ENCODE measurements at regions not wholly inside any gene's neighbourhood (a gene's known extent, or its start where the extent isn't known, plus 50 kb on each side); places are given as distances from the start of the nearest gene placed in this dataset.

DNA sequence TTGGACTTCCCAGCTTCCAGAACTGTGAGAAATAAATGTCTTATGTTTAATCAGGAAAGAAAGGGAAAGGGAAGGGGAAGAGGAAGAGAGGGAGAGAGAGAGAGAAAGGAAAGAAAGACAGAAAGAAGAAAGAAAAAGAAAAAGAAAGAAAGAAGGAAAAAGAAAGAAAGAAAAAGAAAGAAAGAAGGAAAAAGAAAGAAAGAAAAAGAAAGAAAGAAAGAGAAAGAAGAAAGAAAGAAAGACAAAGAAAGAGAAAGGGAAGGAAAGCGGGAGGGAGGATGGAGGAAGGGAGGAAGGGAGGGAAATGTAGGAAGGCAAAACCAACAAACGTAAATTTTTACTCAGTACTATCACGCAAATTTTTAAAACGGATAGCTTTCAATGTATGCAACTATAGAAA, 2281.8 kb downstream of the LRRC4C start:
- H3K27me3 ChIP-seq (ENCODE audit: control insufficient read depth in 1 of 2, insufficient read depth in 2 of 2, low read length in 2 of 2), result no peaks in the 10 kb centered on the region
- no TSS peak for BruUV-seq (replicated peaks)
- no peak for DNase-seq (ENCODE audit: low spot score)
- ChIA-PET CTCF (ENCODE audit: low intra/inter-chr PET ratio, low total read pairs) (no interaction called here), POLR2A (no interaction called here)
- intact Hi-C loops (cut with micrococcal nuclease; ENCODE audit: unreplicated experiment), result no loop called here
- ATAC-seq, result no peak
- H3K27ac ChIP-seq (ENCODE audit: extremely low read length, insufficient read depth, low read length), result no peak overlapping the region
- no peak for TF ChIP-seq SNAI1 (CRISPR knock-in tag; IDR thresholded peaks at IDR 0.05; ENCODE audit: borderline replicate concordance)
- no peak for TF ChIP-seq MAZ (IDR thresholded peaks at IDR 0.05; ENCODE audit: borderline replicate concordance, low read depth, low read length)
- no peak for TF ChIP-seq MAZ (CRISPR knock-in tag; IDR thresholded peaks at IDR 0.05; ENCODE audit: low read depth)
- no peak for TF ChIP-seq KLF15 (CRISPR knock-in tag; IDR thresholded peaks at IDR 0.05; ENCODE audit: borderline replicate concordance)
- no peak for TF ChIP-seq ZNF143 (CRISPR knock-in tag; IDR thresholded peaks at IDR 0.05)
- no peak for TF ChIP-seq CCDC6 (CRISPR knock-in tag; IDR thresholded peaks at IDR 0.05)
- no peak for TF ChIP-seq ZNF180 (CRISPR knock-in tag; IDR thresholded peaks at IDR 0.05; ENCODE audit: borderline replicate concordance, low read depth)
- TF ChIP-seq NR2C2 (CRISPR knock-in tag; IDR thresholded peaks at IDR 0.05; ENCODE audit: borderline replicate concordance), result no peak
- TF ChIP-seq ZNF562 (CRISPR knock-in tag; IDR thresholded peaks at IDR 0.05; ENCODE audit: borderline replicate concordance), result no peak
- no peak for TF ChIP-seq SCMH1 (CRISPR knock-in tag; IDR thresholded peaks at IDR 0.05; ENCODE audit: borderline replicate concordance)
- TF ChIP-seq, protein P1, sequence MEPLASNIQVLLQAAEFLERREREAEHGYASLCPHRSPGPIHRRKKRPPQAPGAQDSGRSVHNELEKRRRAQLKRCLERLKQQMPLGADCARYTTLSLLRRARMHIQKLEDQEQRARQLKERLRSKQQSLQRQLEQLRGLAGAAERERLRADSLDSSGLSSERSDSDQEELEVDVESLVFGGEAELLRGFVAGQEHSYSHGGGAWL (CRISPR knock-in tag; IDR thresholded peaks at IDR 0.05), result no peak
- TF ChIP-seq, protein P2, sequence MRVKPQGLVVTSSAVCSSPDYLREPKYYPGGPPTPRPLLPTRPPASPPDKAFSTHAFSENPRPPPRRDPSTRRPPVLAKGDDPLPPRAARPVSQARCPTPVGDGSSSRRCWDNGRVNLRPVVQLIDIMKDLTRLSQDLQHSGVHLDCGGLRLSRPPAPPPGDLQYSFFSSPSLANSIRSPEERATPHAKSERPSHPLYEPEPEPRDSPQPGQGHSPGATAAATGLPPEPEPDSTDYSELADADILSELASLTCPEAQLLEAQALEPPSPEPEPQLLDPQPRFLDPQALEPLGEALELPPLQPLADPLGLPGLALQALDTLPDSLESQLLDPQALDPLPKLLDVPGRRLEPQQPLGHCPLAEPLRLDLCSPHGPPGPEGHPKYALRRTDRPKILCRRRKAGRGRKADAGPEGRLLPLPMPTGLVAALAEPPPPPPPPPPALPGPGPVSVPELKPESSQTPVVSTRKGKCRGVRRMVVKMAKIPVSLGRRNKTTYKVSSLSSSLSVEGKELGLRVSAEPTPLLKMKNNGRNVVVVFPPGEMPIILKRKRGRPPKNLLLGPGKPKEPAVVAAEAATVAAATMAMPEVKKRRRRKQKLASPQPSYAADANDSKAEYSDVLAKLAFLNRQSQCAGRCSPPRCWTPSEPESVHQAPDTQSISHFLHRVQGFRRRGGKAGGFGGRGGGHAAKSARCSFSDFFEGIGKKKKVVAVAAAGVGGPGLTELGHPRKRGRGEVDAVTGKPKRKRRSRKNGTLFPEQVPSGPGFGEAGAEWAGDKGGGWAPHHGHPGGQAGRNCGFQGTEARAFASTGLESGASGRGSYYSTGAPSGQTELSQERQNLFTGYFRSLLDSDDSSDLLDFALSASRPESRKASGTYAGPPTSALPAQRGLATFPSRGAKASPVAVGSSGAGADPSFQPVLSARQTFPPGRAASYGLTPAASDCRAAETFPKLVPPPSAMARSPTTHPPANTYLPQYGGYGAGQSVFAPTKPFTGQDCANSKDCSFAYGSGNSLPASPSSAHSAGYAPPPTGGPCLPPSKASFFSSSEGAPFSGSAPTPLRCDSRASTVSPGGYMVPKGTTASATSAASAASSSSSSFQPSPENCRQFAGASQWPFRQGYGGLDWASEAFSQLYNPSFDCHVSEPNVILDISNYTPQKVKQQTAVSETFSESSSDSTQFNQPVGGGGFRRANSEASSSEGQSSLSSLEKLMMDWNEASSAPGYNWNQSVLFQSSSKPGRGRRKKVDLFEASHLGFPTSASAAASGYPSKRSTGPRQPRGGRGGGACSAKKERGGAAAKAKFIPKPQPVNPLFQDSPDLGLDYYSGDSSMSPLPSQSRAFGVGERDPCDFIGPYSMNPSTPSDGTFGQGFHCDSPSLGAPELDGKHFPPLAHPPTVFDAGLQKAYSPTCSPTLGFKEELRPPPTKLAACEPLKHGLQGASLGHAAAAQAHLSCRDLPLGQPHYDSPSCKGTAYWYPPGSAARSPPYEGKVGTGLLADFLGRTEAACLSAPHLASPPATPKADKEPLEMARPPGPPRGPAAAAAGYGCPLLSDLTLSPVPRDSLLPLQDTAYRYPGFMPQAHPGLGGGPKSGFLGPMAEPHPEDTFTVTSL (CRISPR knock-in tag; IDR thresholded peaks at IDR 0.05; ENCODE audit: borderline replicate concordance), result no peak
- no peak for TF ChIP-seq ZFYVE20 (CRISPR knock-in tag; IDR thresholded peaks at IDR 0.05; ENCODE audit: borderline replicate concordance, low read depth)
- no peak for TF ChIP-seq ZNF768 (CRISPR knock-in tag; IDR thresholded peaks at IDR 0.05)
- no peak for TF ChIP-seq ATF7 (IDR thresholded peaks at IDR 0.05)
- no peak for TF ChIP-seq ATF7 (CRISPR knock-in tag; IDR thresholded peaks at IDR 0.05)
- no peak for TF ChIP-seq PCBP1 (IDR thresholded peaks at IDR 0.05; ENCODE audit: borderline replicate concordance, low read depth, low read length)
- no peak for TF ChIP-seq ZNF205 (CRISPR knock-in tag; IDR thresholded peaks at IDR 0.05)
- no peak for TF ChIP-seq FOXA3 (CRISPR knock-in tag; IDR thresholded peaks at IDR 0.05)
- no peak for TF ChIP-seq SP5 (CRISPR knock-in tag; IDR thresholded peaks at IDR 0.05; ENCODE audit: borderline replicate concordance, low read depth)
- no peak for TF ChIP-seq BORCS8-MEF2B (CRISPR knock-in tag; IDR thresholded peaks at IDR 0.05)
- no peak for TF ChIP-seq CREB1 (IDR thresholded peaks at IDR 0.05)
- no peak for TF ChIP-seq CREB1 (CRISPR knock-in tag; IDR thresholded peaks at IDR 0.05)
- no peaks in the 10 kb centered on the region for H3K4me1 ChIP-seq (ENCODE audit: insufficient read depth, low read length)
- H3K4me3 ChIP-seq (replicated peaks in 1 of 3; ENCODE audit: insufficient read depth in 1 of 3, low read depth in 2 of 3, low read length in 3 of 3), result no peak overlapping the region
- WGBS (ENCODE audit: low lambda C conversion rate), result 32% methylated on average over 4 of the region's 4 CpGs
- no peaks in the 10 kb centered on the region for H3K79me2 ChIP-seq (ENCODE audit: insufficient read depth, low read length)
- H3K36me3 ChIP-seq (replicated peaks in 1 of 2; ENCODE audit: control insufficient read depth in 1 of 2, insufficient read depth in 2 of 2, low read length in 2 of 2), result no peaks in the 10 kb centered on the region
- in situ Hi-C loops (cut with HindIII; ENCODE audit: extremely low pct_ligation_motif_present, low pct_unique_long_range_greater_than_20kb), result no loop called here
- H4K20me1 ChIP-seq (ENCODE audit: insufficient read depth, low read length), result no peaks in the 10 kb centered on the region
- H3K9ac ChIP-seq (ENCODE audit: insufficient read depth, low read depth, low read length), result no peak overlapping the region
- no peak overlapping the region for H3K4me2 ChIP-seq (ENCODE audit: low read depth, low read length)
- no peak for FAIRE-seq
- no peaks in the 10 kb centered on the region for H3K9me3 ChIP-seq (ENCODE audit: low read length)
- no peak overlapping the region for H2AFZ ChIP-seq (ENCODE audit: low read length)

Measured in HepG2 (cell line).